ENCODE measurements at regions not wholly inside any gene's neighbourhood (a gene's known extent, or its start where the extent isn't known, plus 50 kb on each side); places are given as distances from the start of the nearest gene placed in this dataset.

DNA sequence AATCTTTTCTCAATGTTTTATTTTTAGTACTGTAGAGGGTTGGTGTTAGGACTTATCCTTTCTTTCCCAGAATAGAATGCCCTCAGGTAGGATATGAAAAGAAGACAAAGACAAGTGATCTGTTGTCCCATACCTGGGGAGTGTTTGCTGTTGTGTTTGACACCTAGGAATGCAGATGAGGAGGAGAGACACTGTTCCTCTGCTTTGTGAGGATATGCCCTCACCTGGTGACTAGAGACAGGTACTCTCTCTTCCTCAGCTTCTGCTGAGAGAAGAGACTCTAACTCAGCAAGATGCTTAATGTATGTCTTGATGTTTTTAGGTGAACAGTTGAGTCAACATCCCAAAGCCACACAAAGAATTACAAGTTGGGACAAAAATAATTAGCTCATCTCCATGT is 468.4 kb downstream of the PRR16 start (continued):
- TF ChIP-seq ZNF436 (CRISPR knock-in tag; IDR thresholded peaks at IDR 0.05) = no peak
- TF ChIP-seq CEBPB (tag; IDR thresholded peaks at IDR 0.05) = no peak
- TF ChIP-seq MIER1 (IDR thresholded peaks at IDR 0.05; ENCODE audit: low read depth) = no peak
- no peak for TF ChIP-seq PCBP1 (IDR thresholded peaks at IDR 0.05; ENCODE audit: low read depth, low read length, poor library complexity, severe bottlenecking)

DNA sequence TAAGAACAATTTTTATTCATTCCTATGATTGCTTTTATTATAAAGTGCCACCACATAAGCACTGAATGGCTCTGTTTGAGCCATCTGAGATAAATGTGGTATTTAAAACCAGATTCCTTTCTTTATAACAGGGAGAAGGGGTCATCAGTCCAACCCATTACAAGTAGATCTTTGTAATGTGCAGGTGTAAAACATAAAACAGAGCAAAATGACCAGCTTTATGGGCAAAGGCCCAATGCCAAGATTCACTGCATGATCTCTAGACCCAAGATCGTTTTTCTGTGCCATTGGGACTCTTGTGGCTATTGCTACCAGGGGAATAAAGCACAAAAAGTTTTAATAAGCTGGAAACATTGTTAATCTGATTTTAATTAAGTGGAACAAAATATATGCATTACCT is 469.9 kb downstream of the PRR16 start:
- BruUV-seq (replicated peaks) = no TSS peak
- Histone ChIP-seq H3K79me2 (ENCODE audit: control insufficient read depth, insufficient read depth, low read length) (no peaks in the 10 kb centered on the region), H3K4me1 (replicated peaks in 1 of 2; ENCODE audit: control insufficient read depth in 2 of 2, insufficient read depth in 2 of 2, low read length in 2 of 2) (no peaks in the 10 kb centered on the region), H3K4me3 (no peak overlapping the region), H4K20me1 (replicated peaks; ENCODE audit: control insufficient read depth, insufficient read depth, low read length) (no peaks in the 10 kb centered on the region), H3K36me3 (ENCODE audit: control insufficient read depth, insufficient read depth, low read length) (no peaks in the 10 kb centered on the region), H3K9me3 (replicated peaks; ENCODE audit: control insufficient read depth, insufficient read depth, low read depth, low read length) (no peaks in the 10 kb centered on the region; the same call in 1 of the 2 replicates), H3K4me2 (ENCODE audit: insufficient read depth, low read length) (no peak overlapping the region), H3K27me3 (ENCODE audit: control insufficient read depth in 2 of 2, insufficient read depth in 2 of 2, low read length in 2 of 2) (no peaks in the 10 kb centered on the region), H3K27ac (ENCODE audit: extremely low read depth, low read depth, low read length) (no peak overlapping the region), H2AFZ (ENCODE audit: low read depth, low read length) (no peak overlapping the region), H3K9me1 (ENCODE audit: control insufficient read depth, insufficient read depth, low read length) (no peaks in the 10 kb centered on the region), H3K9ac (ENCODE audit: insufficient read depth in 1 of 2, low read depth in 2 of 2, low read length in 2 of 2) (no peak overlapping the region)
- intact Hi-C loops (cut with micrococcal nuclease) (no loop called here), in situ Hi-C loops (cut with MboI) (no loop called here)
- DNase-seq (ENCODE audit: extremely low read depth in 1 of 4, low spot score in 3 of 4) = no peak
- FAIRE-seq = no peak
- POLR2A ChIA-PET = no interaction called here
- CTCF ChIA-PET (ENCODE audit: low intra/inter-chr PET ratio) = no interaction called here
- no peak for ATAC-seq
- WGBS (ENCODE audit: insufficient coverage, low coverage, missing lambda C conversion rate) = 0% methylated on average over 1 of the region's 1 CpG
- TF ChIP-seq, protein P1, sequence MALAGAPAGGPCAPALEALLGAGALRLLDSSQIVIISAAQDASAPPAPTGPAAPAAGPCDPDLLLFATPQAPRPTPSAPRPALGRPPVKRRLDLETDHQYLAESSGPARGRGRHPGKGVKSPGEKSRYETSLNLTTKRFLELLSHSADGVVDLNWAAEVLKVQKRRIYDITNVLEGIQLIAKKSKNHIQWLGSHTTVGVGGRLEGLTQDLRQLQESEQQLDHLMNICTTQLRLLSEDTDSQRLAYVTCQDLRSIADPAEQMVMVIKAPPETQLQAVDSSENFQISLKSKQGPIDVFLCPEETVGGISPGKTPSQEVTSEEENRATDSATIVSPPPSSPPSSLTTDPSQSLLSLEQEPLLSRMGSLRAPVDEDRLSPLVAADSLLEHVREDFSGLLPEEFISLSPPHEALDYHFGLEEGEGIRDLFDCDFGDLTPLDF (CRISPR knock-in tag; IDR thresholded peaks at IDR 0.05) = no peak
- TF ChIP-seq, protein P2, sequence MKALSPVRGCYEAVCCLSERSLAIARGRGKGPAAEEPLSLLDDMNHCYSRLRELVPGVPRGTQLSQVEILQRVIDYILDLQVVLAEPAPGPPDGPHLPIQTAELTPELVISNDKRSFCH (CRISPR knock-in tag; IDR thresholded peaks at IDR 0.05) = no peak
- TF ChIP-seq, protein P2 (tag; IDR thresholded peaks at IDR 0.05) = no peak
- TF ChIP-seq COPS2 (conservative IDR thresholded peaks at IDR 0.05) = no peak
- TF ChIP-seq TBL1XR1 (IDR thresholded peaks at IDR 0.05; ENCODE audit: low read length in 2 of 2) = no peak
- TF ChIP-seq KDM5B (IDR thresholded peaks at IDR 0.05; ENCODE audit: insufficient replicate concordance, low read depth, low read length) = no peak
- TF ChIP-seq, protein P3, sequence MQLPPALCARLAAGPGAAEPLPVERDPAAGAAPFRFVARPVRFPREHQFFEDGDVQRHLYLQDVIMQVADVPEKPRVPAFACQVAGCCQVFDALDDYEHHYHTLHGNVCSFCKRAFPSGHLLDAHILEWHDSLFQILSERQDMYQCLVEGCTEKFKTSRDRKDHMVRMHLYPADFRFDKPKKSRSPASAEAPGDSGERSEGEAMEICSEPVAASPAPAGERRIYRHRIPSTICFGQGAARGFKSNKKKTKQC (CRISPR knock-in tag; IDR thresholded peaks at IDR 0.05) = no peak
- no peak for TF ChIP-seq POLR2AphosphoS2 (IDR thresholded peaks at IDR 0.05; ENCODE audit: low read length)
- TF ChIP-seq ETS2 (tag; IDR thresholded peaks at IDR 0.05; ENCODE audit: borderline replicate concordance, poor library complexity, severe bottlenecking) = no peak
- no peak for TF ChIP-seq CBX8 (IDR thresholded peaks at IDR 0.05; ENCODE audit: borderline replicate concordance, extremely low read depth, low read depth, low read length, poor library complexity, severe bottlenecking)
- no peak for TF ChIP-seq C11orf30 (IDR thresholded peaks at IDR 0.05; ENCODE audit: low read depth)
- no peak for TF ChIP-seq GATAD2A (IDR thresholded peaks at IDR 0.05)
- no peak for TF ChIP-seq CXXC5 (CRISPR knock-in tag; IDR thresholded peaks at IDR 0.05)
- TF ChIP-seq STAG1 (CRISPR knock-in tag; IDR thresholded peaks at IDR 0.05; ENCODE audit: borderline replicate concordance) = no peak
- no peak for TF ChIP-seq ADNP (tag; IDR thresholded peaks at IDR 0.05)
- TF ChIP-seq NCOR1 (IDR thresholded peaks at IDR 0.05) = no peak
- no peak for TF ChIP-seq KHSRP (IDR thresholded peaks at IDR 0.05)
- TF ChIP-seq MYC (IDR thresholded peaks at IDR 0.05; ENCODE audit: low read depth, low read length) = no peak
- no peak for TF ChIP-seq MYC (CRISPR knock-in tag; IDR thresholded peaks at IDR 0.05; ENCODE audit: borderline replicate concordance, low read depth)

Data from K562 (cell line).